Keratinocyte (primary cell): ENCODE measurements at regions not wholly inside any gene's neighbourhood (a gene's known extent, or its start where the extent isn't known, plus 50 kb on each side); places are given as distances from the start of the nearest gene placed in this dataset.

ENCODE experiments used
- DNase-seq: peaks from one replicate; pipeline ENCODE4 v3.0.0-alpha.2; 2011; ENCODE audit warnings: low read depth, missing footprints, low spot score
- FAIRE-seq: peaks from 2 replicates; lab custom pipeline; 2011; peaks lifted over from hg19 to GRCh38; lab: Jason Lieb, UNC
- H2AFZ ChIP-seq: 2 replicates; pipeline ENCODE4 v1.6.0; 2012; ENCODE audit warnings: low read length, control low read depth, inconsistent platforms; ENCODE audit not compliant: control insufficient read depth
- H3K27ac ChIP-seq: 2 replicates; pipeline ENCODE4 v1.5.1; 2011; ENCODE audit warnings: low read length; ENCODE audit not compliant: control insufficient read depth, insufficient read depth
- H3K27me3 ChIP-seq: 3 replicates; pipeline ENCODE4 v1.6.0; 2011; ENCODE audit warnings: low read length; ENCODE audit not compliant: control insufficient read depth, insufficient read depth; ENCODE audit errors: extremely low read depth
- H3K36me3 ChIP-seq, 2 experiments: 2 replicates in 1 of 2; 3 replicates in 1 of 2; pipeline ENCODE4 v1.5.1; 2011; ENCODE audit warnings: low read length in 2 of 2, mild to moderate bottlenecking in 1 of 2; ENCODE audit not compliant: control insufficient read depth in 2 of 2, insufficient read depth in 2 of 2; ENCODE audit errors: extremely low read depth in 1 of 2
- H3K4me1 ChIP-seq: 3 replicates; pipeline ENCODE4 v1.5.1; 2011; ENCODE audit warnings: low read length; ENCODE audit not compliant: control insufficient read depth, insufficient read depth; ENCODE audit errors: extremely low read depth
- H3K4me2 ChIP-seq: 3 replicates; pipeline ENCODE4 v1.6.0; 2011; ENCODE audit warnings: low read depth, low read length; ENCODE audit not compliant: control insufficient read depth, insufficient read depth; ENCODE audit errors: extremely low read depth
- H3K4me3 ChIP-seq, 3 experiments: fragments of 200-600 bp in 1 of 3; sonication (generic) in 1 of 3; 2 replicates in 2 of 3; 3 replicates in 1 of 3; pipeline ENCODE4 v1.5.1; 2011 to 2016; ENCODE audit warnings: low read length in 3 of 3, mild to moderate bottlenecking in 3 of 3, control low read depth in 2 of 3, inconsistent platforms in 1 of 3, low read depth in 1 of 3, mixed read lengths in 1 of 3, mixed run types in 1 of 3, moderate library complexity in 1 of 3; ENCODE audit not compliant: control insufficient read depth in 2 of 3, insufficient read depth in 2 of 3; ENCODE audit errors: extremely low read depth in 1 of 3
- H3K79me2 ChIP-seq: 2 replicates; pipeline ENCODE4 v1.6.0; 2012; ENCODE audit warnings: low read length; ENCODE audit not compliant: control insufficient read depth, insufficient read depth
- H3K9ac ChIP-seq: 3 replicates; pipeline ENCODE4 v1.6.0; 2011; ENCODE audit warnings: low read length; ENCODE audit not compliant: control insufficient read depth, insufficient read depth; ENCODE audit errors: extremely low read depth
- H3K9me1 ChIP-seq: 3 replicates; pipeline ENCODE4 v1.6.0; 2011; ENCODE audit warnings: low read length; ENCODE audit not compliant: control insufficient read depth, insufficient read depth; ENCODE audit errors: extremely low read depth
- H3K9me3 ChIP-seq: 2 replicates; pipeline ENCODE4 v1.5.1; 2012; ENCODE audit warnings: low read depth, low read length; ENCODE audit not compliant: control insufficient read depth
- H4K20me1 ChIP-seq: 3 replicates; pipeline ENCODE4 v1.6.0; 2011; ENCODE audit warnings: low read length; ENCODE audit not compliant: control insufficient read depth, insufficient read depth; ENCODE audit errors: extremely low read depth
- CTCF ChIP-seq, 3 experiments: IDR thresholded peaks in 1 of 3; conservative IDR thresholded peaks in 1 of 3; optimal IDR thresholded peaks in 1 of 3; 2 replicates in 2 of 3; 3 replicates in 1 of 3; pipeline versions ENCODE3 to v1.5.1; 2011; ENCODE audit warnings: low read length in 3 of 3, mild to moderate bottlenecking in 3 of 3, moderate library complexity in 2 of 3, control low read depth in 1 of 3, inconsistent platforms in 1 of 3; ENCODE audit not compliant: insufficient read depth in 2 of 3; ENCODE audit errors: extremely low read depth in 1 of 3
- EZH2 ChIP-seq: IDR thresholded peaks from one replicate; pipeline ENCODE4 v1.6.1; 2012; ENCODE audit warnings: inconsistent platforms, mild to moderate bottlenecking, low read length, moderate library complexity
- dilution Hi-C: fragments of 300-500 bp; cut with MboI; formaldehyde crosslinking; loops from one replicate; pipeline ENCODE4 v1.7.0; 2020; ENCODE audit warnings: low sequenced_read_pairs; ENCODE audit not compliant: extremely low pct_ligation_motif_present

GRCh38 chr3:99114565-99115291 lies 213.2 kb upstream of the DCBLD2 start:
- peak; percentile 48 for FAIRE-seq
- H3K4me1 ChIP-seq: peaks cover 5% of the 10 kb centered on the region
- dilution Hi-C loops: no loop called here
- H3K4me2 ChIP-seq: no peak overlapping the region
- no peak overlapping the region for H3K4me3 ChIP-seq
- no peaks in the 10 kb centered on the region for H3K36me3 ChIP-seq
- no peaks in the 10 kb centered on the region for H3K9me1 ChIP-seq
- TF ChIP-seq EZH2 (no peak), CTCF (optimal IDR thresholded peaks at IDR 0.05 in 1 of 3, IDR thresholded peaks at IDR 0.05 in 1 of 3, conservative IDR thresholded peaks at IDR 0.05 in 1 of 3; ENCODE audit: extremely low read depth in 1 of 3, insufficient read depth in 2 of 3, low read length in 3 of 3) (peak; percentile 75 to 86 (median 85))
- no peaks in the 10 kb centered on the region for H3K79me2 ChIP-seq
- H3K9me3 ChIP-seq: no peaks in the 10 kb centered on the region
- H2AFZ ChIP-seq: no peak overlapping the region
- H3K27me3 ChIP-seq: no peaks in the 10 kb centered on the region
- no peak overlapping the region for H3K27ac ChIP-seq
- DNase-seq: no peak
- H4K20me1 ChIP-seq: no peaks in the 10 kb centered on the region
- no peak overlapping the region for H3K9ac ChIP-seq

- H3K4me2 ChIP-seq: no peak overlapping the region
- no peak overlapping the region for H3K27ac ChIP-seq
- DNase-seq (no peak), FAIRE-seq (peak; percentile 67)
- no peak overlapping the region for H2AFZ ChIP-seq
- H3K4me1 ChIP-seq: peaks cover 17% of the 10 kb centered on the region
- no peak overlapping the region for H3K9ac ChIP-seq
- H3K9me1 ChIP-seq: no peaks in the 10 kb centered on the region
- H3K4me3 ChIP-seq: no peak overlapping the region
- no peaks in the 10 kb centered on the region for H3K36me3 ChIP-seq
- H4K20me1 ChIP-seq: no peaks in the 10 kb centered on the region
- dilution Hi-C loops: no loop called here
- no peaks in the 10 kb centered on the region for H3K79me2 ChIP-seq
- TF ChIP-seq CTCF (optimal IDR thresholded peaks at IDR 0.05 in 1 of 3, IDR thresholded peaks at IDR 0.05 in 1 of 3, conservative IDR thresholded peaks at IDR 0.05 in 1 of 3; ENCODE audit: extremely low read depth in 1 of 3, insufficient read depth in 2 of 3, low read length in 3 of 3) (no peak), EZH2 (no peak)
- no peaks in the 10 kb centered on the region for H3K27me3 ChIP-seq
- no peaks in the 10 kb centered on the region for H3K9me3 ChIP-seq
Measured at GRCh38 chr3:99111235-99111634, 209.7 kb upstream of the DCBLD2 start.
